ENCODE measurements at regions not wholly inside any gene's neighbourhood (a gene's known extent, or its start where the extent isn't known, plus 50 kb on each side); places are given as distances from the start of the nearest gene placed in this dataset.

DNA sequence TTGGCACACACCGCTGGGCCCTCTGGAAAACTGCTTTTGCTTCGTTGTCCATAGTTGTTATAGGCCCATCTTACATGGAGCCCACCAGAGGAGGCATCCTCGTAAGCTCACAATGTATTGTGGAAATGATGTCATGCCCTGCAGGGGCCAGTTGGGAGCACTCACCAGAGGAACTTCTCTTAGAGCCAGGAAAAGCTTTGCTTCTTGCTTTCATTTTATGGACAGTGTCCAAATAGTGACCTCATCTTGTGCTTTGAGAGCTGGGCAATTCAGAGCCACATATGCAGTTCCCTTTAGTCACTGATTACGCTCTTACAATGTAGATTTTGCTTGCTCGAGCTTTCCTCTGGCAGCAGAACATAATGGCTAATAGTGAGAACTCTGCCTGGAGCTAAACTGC, 275.6 kb downstream of the AACS start:
- CTCF ChIA-PET = interaction anchor here (0.6 to 3.2 kb wide), 3 partner anchors 9 to 1534 kb away, joined by 3 to 39 read pairs (median 4); no protein-coding TSS in a partner anchor
- POLR2A ChIA-PET = interaction anchor here (0.5 to 1.2 kb wide), 2 partner anchors 9 to 436 kb away, joined by 4 to 5 read pairs; no protein-coding TSS in a partner anchor
- peaks cover 55% of the 10 kb centered on the region for H3K27me3 Mint-ChIP-seq (ENCODE audit: insufficient read depth, unreplicated experiment)
- no peaks in the 10 kb centered on the region for H3K9me3 Mint-ChIP-seq (ENCODE audit: unreplicated experiment)
- peak; percentile 52 for DNase-seq (ENCODE audit: unreplicated experiment)
- intact Hi-C loops (cut with micrococcal nuclease) = no loop called here
- no peaks in the 10 kb centered on the region for H3K36me3 Mint-ChIP-seq (ENCODE audit: insufficient read depth, unreplicated experiment)
- H3K27ac Mint-ChIP-seq (ENCODE audit: low read depth, unreplicated experiment) = no peak overlapping the region
- no peak overlapping the region for H3K4me3 Mint-ChIP-seq (ENCODE audit: unreplicated experiment)
- BruUV-seq (replicated peaks) = no TSS peak
- no peaks in the 10 kb centered on the region for H3K4me1 Mint-ChIP-seq (ENCODE audit: insufficient read depth, unreplicated experiment)
- TF ChIP-seq, protein P1, sequence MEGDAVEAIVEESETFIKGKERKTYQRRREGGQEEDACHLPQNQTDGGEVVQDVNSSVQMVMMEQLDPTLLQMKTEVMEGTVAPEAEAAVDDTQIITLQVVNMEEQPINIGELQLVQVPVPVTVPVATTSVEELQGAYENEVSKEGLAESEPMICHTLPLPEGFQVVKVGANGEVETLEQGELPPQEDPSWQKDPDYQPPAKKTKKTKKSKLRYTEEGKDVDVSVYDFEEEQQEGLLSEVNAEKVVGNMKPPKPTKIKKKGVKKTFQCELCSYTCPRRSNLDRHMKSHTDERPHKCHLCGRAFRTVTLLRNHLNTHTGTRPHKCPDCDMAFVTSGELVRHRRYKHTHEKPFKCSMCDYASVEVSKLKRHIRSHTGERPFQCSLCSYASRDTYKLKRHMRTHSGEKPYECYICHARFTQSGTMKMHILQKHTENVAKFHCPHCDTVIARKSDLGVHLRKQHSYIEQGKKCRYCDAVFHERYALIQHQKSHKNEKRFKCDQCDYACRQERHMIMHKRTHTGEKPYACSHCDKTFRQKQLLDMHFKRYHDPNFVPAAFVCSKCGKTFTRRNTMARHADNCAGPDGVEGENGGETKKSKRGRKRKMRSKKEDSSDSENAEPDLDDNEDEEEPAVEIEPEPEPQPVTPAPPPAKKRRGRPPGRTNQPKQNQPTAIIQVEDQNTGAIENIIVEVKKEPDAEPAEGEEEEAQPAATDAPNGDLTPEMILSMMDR (IDR thresholded peaks at IDR 0.05; ENCODE audit: unreplicated experiment) = no peak

DNA sequence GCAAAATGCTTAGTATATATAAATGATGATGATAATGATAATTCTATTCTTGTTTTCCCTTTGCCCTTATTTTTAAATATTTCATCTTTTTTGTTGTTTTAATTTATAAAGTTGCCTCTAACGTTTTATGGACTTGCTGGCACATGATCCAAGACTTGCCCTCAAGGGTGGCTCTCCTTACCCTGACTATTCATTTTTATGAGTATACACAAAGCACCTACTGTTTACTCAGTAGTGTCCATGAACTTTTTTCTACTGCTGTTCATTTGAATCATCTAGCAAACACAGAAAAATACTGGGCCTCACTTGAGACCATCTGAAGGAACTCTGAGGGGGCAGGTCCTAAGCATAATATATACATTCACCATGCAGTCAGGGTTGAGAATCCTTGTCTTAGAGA, 276.2 kb downstream of the AACS start:
- POLR2A ChIA-PET = interaction anchor here (0.5 to 1.2 kb wide), 2 partner anchors 10 to 437 kb away, joined by 4 to 5 read pairs; no protein-coding TSS in a partner anchor
- Mint-ChIP-seq H3K9me3 (ENCODE audit: unreplicated experiment) (no peaks in the 10 kb centered on the region), H3K36me3 (ENCODE audit: insufficient read depth, unreplicated experiment) (no peaks in the 10 kb centered on the region), H3K4me3 (ENCODE audit: unreplicated experiment) (no peak overlapping the region), H3K27ac (ENCODE audit: low read depth, unreplicated experiment) (no peak overlapping the region), H3K4me1 (ENCODE audit: insufficient read depth, unreplicated experiment) (no peaks in the 10 kb centered on the region), H3K27me3 (ENCODE audit: insufficient read depth, unreplicated experiment) (peaks cover 55% of the 10 kb centered on the region)
- no peak for DNase-seq (ENCODE audit: unreplicated experiment)
- intact Hi-C loops (cut with micrococcal nuclease) = no loop called here
- BruUV-seq (replicated peaks) = no TSS peak
- CTCF ChIA-PET = interaction anchor here (0.9 to 3.2 kb wide), 2 partner anchors 10 to 1533 kb away, joined by 4 to 39 read pairs; no protein-coding TSS in a partner anchor
- TF ChIP-seq, protein P1 (IDR thresholded peaks at IDR 0.05; ENCODE audit: unreplicated experiment) = no peak

DNA sequence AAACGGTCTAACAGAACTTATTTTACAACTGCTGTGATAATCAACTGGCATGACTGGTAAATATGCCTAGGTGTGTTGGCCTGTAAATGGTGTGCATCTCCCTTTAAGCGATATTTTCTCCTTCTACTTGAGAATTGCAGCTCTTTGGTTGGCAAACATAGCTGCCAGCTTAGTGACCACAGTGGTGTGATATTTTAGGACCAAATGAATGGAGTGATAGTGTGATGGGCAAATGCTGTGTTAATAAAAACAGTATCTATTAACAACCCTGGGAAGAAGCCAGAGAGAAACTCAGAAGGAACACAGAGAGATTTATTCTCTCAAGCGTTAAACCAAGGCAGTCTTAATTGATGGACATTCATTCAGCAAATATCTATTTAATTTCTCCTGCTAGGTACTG, 278.4 kb downstream of the AACS start:
- no peak for DNase-seq (ENCODE audit: unreplicated experiment)
- TF ChIP-seq, protein P1 (IDR thresholded peaks at IDR 0.05; ENCODE audit: unreplicated experiment) = no peak
- POLR2A ChIA-PET = no interaction called here
- Mint-ChIP-seq H3K9me3 (ENCODE audit: unreplicated experiment) (no peaks in the 10 kb centered on the region), H3K36me3 (ENCODE audit: insufficient read depth, unreplicated experiment) (no peaks in the 10 kb centered on the region), H3K27me3 (ENCODE audit: insufficient read depth, unreplicated experiment) (peaks cover 43% of the 10 kb centered on the region), H3K4me1 (ENCODE audit: insufficient read depth, unreplicated experiment) (no peaks in the 10 kb centered on the region), H3K4me3 (ENCODE audit: unreplicated experiment) (no peak overlapping the region), H3K27ac (ENCODE audit: low read depth, unreplicated experiment) (no peak overlapping the region)
- CTCF ChIA-PET = interaction anchor here (0.9 to 2.7 kb wide), 2 partner anchors 12 to 15 kb away, joined by 3 to 17 read pairs; no protein-coding TSS in a partner anchor
- intact Hi-C loops (cut with micrococcal nuclease) = no loop called here
- no TSS peak for BruUV-seq (replicated peaks)

DNA sequence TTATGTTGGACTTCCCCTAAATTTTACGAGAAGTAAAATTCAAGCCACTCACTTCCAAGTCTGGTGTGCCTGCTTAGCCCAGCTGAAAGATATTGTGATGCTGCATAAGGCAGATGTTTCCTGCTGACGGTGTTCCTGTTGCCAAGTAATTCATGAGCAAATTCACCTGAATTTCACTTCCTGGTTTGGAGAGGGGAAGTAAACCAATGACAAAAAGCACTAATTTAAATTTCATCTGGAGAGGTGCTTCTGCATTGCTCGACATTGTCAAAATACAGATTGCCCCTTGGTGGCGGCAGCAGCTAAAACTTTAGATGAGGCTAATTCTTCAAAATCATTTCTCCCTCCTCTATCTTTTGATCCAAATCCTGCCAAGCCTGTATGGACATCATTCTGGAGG, 281.1 kb downstream of the AACS start:
- no TSS peak for BruUV-seq (replicated peaks)
- no peak for DNase-seq (ENCODE audit: unreplicated experiment)
- ChIA-PET POLR2A (no interaction called here), CTCF (interaction anchor here (1.0 to 1.8 kb wide), 2 partner anchors 15 to 26 kb away, joined by 3 to 10 read pairs; no protein-coding TSS in a partner anchor)
- H3K27ac Mint-ChIP-seq (ENCODE audit: low read depth, unreplicated experiment) = no peak overlapping the region
- no peaks in the 10 kb centered on the region for H3K36me3 Mint-ChIP-seq (ENCODE audit: insufficient read depth, unreplicated experiment)
- intact Hi-C loops (cut with micrococcal nuclease) = no loop called here
- peaks cover 48% of the 10 kb centered on the region for H3K27me3 Mint-ChIP-seq (ENCODE audit: insufficient read depth, unreplicated experiment)
- H3K9me3 Mint-ChIP-seq (ENCODE audit: unreplicated experiment) = no peaks in the 10 kb centered on the region
- no peaks in the 10 kb centered on the region for H3K4me1 Mint-ChIP-seq (ENCODE audit: insufficient read depth, unreplicated experiment)
- TF ChIP-seq, protein P1 (IDR thresholded peaks at IDR 0.05; ENCODE audit: unreplicated experiment) = no peak
- H3K4me3 Mint-ChIP-seq (ENCODE audit: unreplicated experiment) = no peak overlapping the region
